HL-60/S4 treated with phorbol 12-myristate 13-acetate at 8.2 ng/mL for 4 days and 3 days (cell line): ENCODE measurements at regions not wholly inside any gene's neighbourhood (a gene's known extent, or its start where the extent isn't known, plus 50 kb on each side); places are given as distances from the start of the nearest gene placed in this dataset.

Experiments used
- in situ Hi-C: fragments of 300-500 bp; cut with MboI; formaldehyde crosslinking; loops from 2 replicates; pipeline ENCODE4 v1.15.0; 2022; ENCODE audit warnings: low sequenced_read_pairs

GRCh38 chr4:16382571-16382970 is 156.3 kb upstream of the TAPT1 start:
- in situ Hi-C loops, result no loop called here

GRCh38 chr4:16377887-16378286 is 151.6 kb upstream of the TAPT1 start:
- in situ Hi-C loops, result no loop called here

- in situ Hi-C loops, result no loop called here
Observed at GRCh38 chr4:16365036-16365569, 138.8 kb upstream of the TAPT1 start.

- in situ Hi-C loops, result no loop called here
Observed at GRCh38 chr4:16360694-16361262, 134.5 kb upstream of the TAPT1 start.

GRCh38 chr4:16353165-16353564 is 126.9 kb upstream of the TAPT1 start:
- in situ Hi-C loops, result no loop called here

- in situ Hi-C loops, result no loop called here
Observed at GRCh38 chr4:16351161-16351560, 124.9 kb upstream of the TAPT1 start.

- in situ Hi-C loops, result no loop called here
Observed at GRCh38 chr4:16344853-16345252, 118.6 kb upstream of the TAPT1 start.

GRCh38 chr4:16337936-16338335 is 111.7 kb upstream of the TAPT1 start:
- in situ Hi-C loops, result no loop called here

GRCh38 chr4:16334601-16335000 is 108.3 kb upstream of the TAPT1 start:
- in situ Hi-C loops, result no loop called here

GRCh38 chr4:16329797-16330134 is 103.5 kb upstream of the TAPT1 start:
- in situ Hi-C loops, result no loop called here

- in situ Hi-C loops, result no loop called here
Observed at GRCh38 chr4:16329125-16329796, 103.0 kb upstream of the TAPT1 start.

GRCh38 chr4:16322183-16322582 is 95.9 kb upstream of the TAPT1 start:
- in situ Hi-C loops, result no loop called here

- in situ Hi-C loops, result no loop called here
Observed at GRCh38 chr4:16315456-16315855, 89.2 kb upstream of the TAPT1 start.

- in situ Hi-C loops, result no loop called here
Observed at GRCh38 chr4:16310606-16311005, 84.3 kb upstream of the TAPT1 start.

- in situ Hi-C loops, result no loop called here
Observed at GRCh38 chr4:16302648-16303047, 76.4 kb upstream of the TAPT1 start.

GRCh38 chr4:16297003-16297402 is 70.7 kb upstream of the TAPT1 start:
- in situ Hi-C loops, result loop anchor here (25.0 kb wide), 2 partner anchors 140 to 1165 kb away; no protein-coding TSS in a partner anchor

- in situ Hi-C loops, result loop anchor here (25.0 kb wide), 2 partner anchors 143 to 1168 kb away; no protein-coding TSS in a partner anchor
Observed at GRCh38 chr4:16294455-16294854, 68.2 kb upstream of the TAPT1 start.

- in situ Hi-C loops, result loop anchor here (25.0 kb wide), 2 partner anchors 144 to 1169 kb away; no protein-coding TSS in a partner anchor
Observed at GRCh38 chr4:16293210-16293838, 67.1 kb upstream of the TAPT1 start.

GRCh38 chr4:16292585-16292984 is 66.3 kb upstream of the TAPT1 start:
- in situ Hi-C loops, result loop anchor here (25.0 kb wide), 2 partner anchors 145 to 1170 kb away; no protein-coding TSS in a partner anchor

- in situ Hi-C loops, result loop anchor here (25.0 kb wide), 2 partner anchors 146 to 1171 kb away; no protein-coding TSS in a partner anchor
Observed at GRCh38 chr4:16290681-16291420, 64.6 kb upstream of the TAPT1 start.
